HepG2 (cell line): ENCODE measurements at regions not wholly inside any gene's neighbourhood (a gene's known extent, or its start where the extent isn't known, plus 50 kb on each side); places are given as distances from the start of the nearest gene placed in this dataset.

ENCODE experiments used
- ATAC-seq: fragments of 200-7000 bp; cut with Tn5 transposase; 3 replicates; pipeline ENCODE4 v1.9.1; 2020; ENCODE audit warnings: mild to moderate bottlenecking, moderate library complexity
- BruUV-seq: library from RNA; stranded (reverse); fragments of 400-500 nt; replicated peaks from 2 replicates; lab custom pipeline; 2021; lab: Mats Ljungman, UMichigan
- CTCF ChIA-PET: fragments of 300-600 bp; formaldehyde crosslinking; extraction: SDS; loops from one replicate; lab custom pipeline; 2021; ENCODE audit warnings: low total read pairs, inconsistent platforms, low intra/inter-chr PET ratio; lab: Yijun Ruan, JAX
- POLR2A ChIA-PET: fragments of 350-600 bp; sonication (Branson Sonifier 250); formaldehyde crosslinking; loops from one replicate; lab custom pipeline; 2020; ENCODE audit warnings: antibody characterized with exemption, inconsistent platforms; lab: Yijun Ruan, JAX
- DNase-seq: peaks from one replicate; pipeline ENCODE4 v3.0.0-alpha.2; 2015; ENCODE audit warnings: low spot score
- FAIRE-seq: peaks from 3 replicates; lab custom pipeline; 2011; peaks lifted over from hg19 to GRCh38; lab: Jason Lieb, UNC
- H2AFZ ChIP-seq: one replicate; pipeline ENCODE4 v1.6.1; 2011; ENCODE audit warnings: low read length, inconsistent platforms
- H3K27ac ChIP-seq: fragments of 300-600 bp; 3 replicates; pipeline ENCODE4 v1.8.0; 2011; ENCODE audit warnings: mixed run types, mild to moderate bottlenecking, mixed read lengths, low read length, inconsistent platforms; ENCODE audit not compliant: insufficient read depth; ENCODE audit errors: extremely low read length
- H3K27me3 ChIP-seq, 2 experiments: fragments of 200-600 bp in 1 of 2; 2 replicates in 1 of 2; 3 replicates in 1 of 2; pipeline versions ENCODE4 v1.6.0 to v1.8.0; 2011; ENCODE audit warnings: low read length in 2 of 2, mild to moderate bottlenecking in 2 of 2, moderate library complexity in 2 of 2, inconsistent platforms in 1 of 2; ENCODE audit not compliant: insufficient read depth in 2 of 2, control insufficient read depth in 1 of 2
- H3K36me3 ChIP-seq, 2 experiments: fragments of 200-600 bp in 1 of 2; replicated peaks in 1 of 2; 2 replicates in 1 of 2; 3 replicates in 1 of 2; pipeline versions ENCODE4 v1.5.1 to v1.8.0; 2011; ENCODE audit warnings: low read length in 2 of 2, inconsistent platforms in 1 of 2; ENCODE audit not compliant: insufficient read depth in 2 of 2, control insufficient read depth in 1 of 2
- H3K4me1 ChIP-seq: 2 replicates; pipeline ENCODE4 v1.5.1; 2012; ENCODE audit warnings: low read length, inconsistent platforms; ENCODE audit not compliant: insufficient read depth
- H3K4me2 ChIP-seq: 2 replicates; pipeline ENCODE4 v1.6.0; 2011; ENCODE audit warnings: low read depth, low read length, inconsistent platforms
- H3K4me3 ChIP-seq, 3 experiments: fragments of 200-600 bp in 1 of 3; sonication (generic), shearing (Covaris generic) in 1 of 3; replicated peaks in 1 of 3; 2 replicates each; pipeline ENCODE4 v1.5.1; 2011 to 2016; ENCODE audit warnings: low read length in 3 of 3, inconsistent platforms in 2 of 3, low read depth in 2 of 3, mild to moderate bottlenecking in 2 of 3, control low read depth in 1 of 3, mixed read lengths in 1 of 3; ENCODE audit not compliant: insufficient read depth in 1 of 3
- H3K79me2 ChIP-seq: one replicate; pipeline ENCODE4 v1.6.1; 2011; ENCODE audit warnings: low read length, inconsistent platforms; ENCODE audit not compliant: insufficient read depth
- H3K9ac ChIP-seq: 2 replicates; pipeline ENCODE4 v1.6.0; 2011; ENCODE audit warnings: mild to moderate bottlenecking, low read depth, low read length, inconsistent platforms; ENCODE audit not compliant: insufficient read depth
- H3K9me3 ChIP-seq: 2 replicates; pipeline ENCODE4 v1.5.1; 2012; ENCODE audit warnings: mild to moderate bottlenecking, low read length
- H4K20me1 ChIP-seq: 2 replicates; pipeline ENCODE4 v1.6.0; 2011; ENCODE audit warnings: inconsistent platforms, mild to moderate bottlenecking, low read length, moderate library complexity; ENCODE audit not compliant: insufficient read depth
- KLF15 ChIP-seq: sonication (generic); formaldehyde crosslinking; IDR thresholded peaks from 2 replicates; pipeline ENCODE4 v1.8.1; 2023; ENCODE audit warnings: borderline replicate concordance, mild to moderate bottlenecking, inconsistent platforms, missing genetic modification reagents, mixed read lengths
- KLF6 ChIP-seq: IDR thresholded peaks from 2 replicates; pipeline ENCODE4 v1.8.0; 2016; ENCODE audit warnings: missing biosample characterization, missing genetic modification reagents
- PCBP1 ChIP-seq: fragments of 200-400 bp; formaldehyde crosslinking; IDR thresholded peaks from 2 replicates; pipeline ENCODE4 v1.6.1; 2017; ENCODE audit warnings: mild to moderate bottlenecking, low read depth, low read length, borderline replicate concordance
- TBX2 ChIP-seq: sonication (generic); formaldehyde crosslinking; IDR thresholded peaks from 2 replicates; pipeline ENCODE4 v1.5.0; 2020; ENCODE audit warnings: missing genetic modification reagents, mild to moderate bottlenecking, borderline replicate concordance
- TEAD2 ChIP-seq: sonication (generic); formaldehyde crosslinking; IDR thresholded peaks from 2 replicates; pipeline ENCODE4 v1.9.0; 2021; ENCODE audit warnings: missing genetic modification reagents
- TGIF2 ChIP-seq: IDR thresholded peaks from 2 replicates; pipeline ENCODE4 v1.6.1; 2016; ENCODE audit warnings: control low read depth, missing compliant biosample characterization
- YEATS4 ChIP-seq: sonication (generic); formaldehyde crosslinking; IDR thresholded peaks from 2 replicates; pipeline ENCODE4 v1.4.0; 2020; ENCODE audit warnings: missing genetic modification reagents, borderline replicate concordance
- ZNF282 ChIP-seq: fragments of 450-650 bp; IDR thresholded peaks from 2 replicates; pipeline ENCODE4 v1.6.1; 2018; ENCODE audit not compliant: partially characterized antibody
- ZNF549 ChIP-seq: sonication (generic); formaldehyde crosslinking; IDR thresholded peaks from 2 replicates; pipeline ENCODE4 v1.5.0; 2020; ENCODE audit warnings: missing genetic modification reagents
- ZNF629 ChIP-seq: sonication (generic); formaldehyde crosslinking; conservative IDR thresholded peaks from 2 replicates; pipeline ENCODE4 v1.5.0; 2020; ENCODE audit warnings: missing genetic modification reagents
- ZNF644 ChIP-seq: IDR thresholded peaks from 2 replicates; pipeline ENCODE4 v1.6.1; 2016; ENCODE audit warnings: low read depth
- WGBS: methylation state at CpG from one replicate; pipeline ENCODE4 v1.1.6; 2017; ENCODE audit warnings: low lambda C conversion rate; 5-methylcytosine and 5-hydroxymethylcytosine counted together
- in situ Hi-C: cut with HindIII; loops from 2 replicates; pipeline ENCODE4 v1.10.0; 2017; ENCODE audit warnings: low pct_unique_long_range_greater_than_20kb; ENCODE audit not compliant: extremely low pct_ligation_motif_present
- intact Hi-C: fragments of 100-400 bp; cut with micrococcal nuclease; formaldehyde crosslinking; loops from one replicate; pipeline ENCODE4 v1.10.0; 2022; ENCODE audit not compliant: unreplicated experiment
- TF ChIP-seq, protein P1 (sequence below): sonication (generic); formaldehyde crosslinking; IDR thresholded peaks from 2 replicates; pipeline ENCODE4 v1.4.0; 2020; ENCODE audit warnings: missing genetic modification reagents
- TF ChIP-seq, protein P2 (sequence below): sonication (generic); formaldehyde crosslinking; IDR thresholded peaks from 2 replicates; pipeline ENCODE4 v1.4.0; 2020; ENCODE audit warnings: missing genetic modification reagents, borderline replicate concordance
- TF ChIP-seq, protein P3 (sequence below): sonication (generic); formaldehyde crosslinking; IDR thresholded peaks from 2 replicates; pipeline ENCODE4 v1.5.0; 2020; ENCODE audit warnings: mild to moderate bottlenecking, missing genetic modification reagents, moderate library complexity
- TF ChIP-seq, protein P4 (sequence below): IDR thresholded peaks from 2 replicates; pipeline ENCODE4 v1.6.1; 2016; ENCODE audit warnings: low read depth
- TF ChIP-seq, protein P5 (sequence below): sonication (generic); formaldehyde crosslinking; IDR thresholded peaks from 2 replicates; pipeline ENCODE4 v1.5.1; 2020; ENCODE audit warnings: missing genetic modification reagents, mild to moderate bottlenecking, borderline replicate concordance

DNA sequence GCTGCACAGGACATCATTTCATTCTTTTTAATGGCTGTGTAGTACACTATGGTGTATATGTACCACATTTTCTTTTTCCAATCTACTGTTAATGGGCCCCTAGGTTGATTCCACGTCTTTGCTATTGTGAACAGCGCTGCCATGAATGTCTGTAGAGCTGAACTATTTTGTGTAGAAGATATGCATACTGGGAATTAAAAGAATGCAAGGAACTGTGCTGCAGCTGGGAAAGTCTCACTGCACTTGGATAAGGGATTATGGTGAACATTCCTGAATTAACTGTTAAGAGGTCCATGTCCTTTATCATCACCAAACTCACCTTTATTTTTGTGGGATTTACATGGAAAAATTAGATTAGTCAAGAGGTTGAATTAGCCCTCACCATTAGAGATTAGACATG is 224.7 kb downstream of the SNX19 start:
- Histone ChIP-seq H3K9me3 (no peaks in the 10 kb centered on the region), H3K4me1 (no peaks in the 10 kb centered on the region), H3K36me3 (no peaks in the 10 kb centered on the region), H3K27me3 (peaks cover 1 to 3% of the 10 kb centered on the region in 2 experiments; a peak in 2 of 5 replicates), H4K20me1 (no peaks in the 10 kb centered on the region), H3K4me2 (no peak overlapping the region), H3K4me3 (no peak overlapping the region), H3K79me2 (no peaks in the 10 kb centered on the region), H3K27ac (no peak overlapping the region), H2AFZ (no peak overlapping the region), H3K9ac (no peak overlapping the region)
- in situ Hi-C loops (no loop called here), intact Hi-C loops (no loop called here)
- DNase-seq = no peak
- POLR2A ChIA-PET = no interaction called here
- no TSS peak for BruUV-seq
- no peak for FAIRE-seq
- CTCF ChIA-PET = no interaction called here
- no peak for ATAC-seq
- TF ChIP-seq YEATS4 = no peak
- TF ChIP-seq KLF6 (CRISPR knock-in tag) = no peak
- TF ChIP-seq ZNF549 = no peak
- TF ChIP-seq TEAD2 (CRISPR knock-in tag) = no peak
- TF ChIP-seq, protein P1, sequence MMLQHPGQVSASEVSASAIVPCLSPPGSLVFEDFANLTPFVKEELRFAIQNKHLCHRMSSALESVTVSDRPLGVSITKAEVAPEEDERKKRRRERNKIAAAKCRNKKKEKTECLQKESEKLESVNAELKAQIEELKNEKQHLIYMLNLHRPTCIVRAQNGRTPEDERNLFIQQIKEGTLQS (CRISPR knock-in tag) = no peak
- TF ChIP-seq, protein P2, sequence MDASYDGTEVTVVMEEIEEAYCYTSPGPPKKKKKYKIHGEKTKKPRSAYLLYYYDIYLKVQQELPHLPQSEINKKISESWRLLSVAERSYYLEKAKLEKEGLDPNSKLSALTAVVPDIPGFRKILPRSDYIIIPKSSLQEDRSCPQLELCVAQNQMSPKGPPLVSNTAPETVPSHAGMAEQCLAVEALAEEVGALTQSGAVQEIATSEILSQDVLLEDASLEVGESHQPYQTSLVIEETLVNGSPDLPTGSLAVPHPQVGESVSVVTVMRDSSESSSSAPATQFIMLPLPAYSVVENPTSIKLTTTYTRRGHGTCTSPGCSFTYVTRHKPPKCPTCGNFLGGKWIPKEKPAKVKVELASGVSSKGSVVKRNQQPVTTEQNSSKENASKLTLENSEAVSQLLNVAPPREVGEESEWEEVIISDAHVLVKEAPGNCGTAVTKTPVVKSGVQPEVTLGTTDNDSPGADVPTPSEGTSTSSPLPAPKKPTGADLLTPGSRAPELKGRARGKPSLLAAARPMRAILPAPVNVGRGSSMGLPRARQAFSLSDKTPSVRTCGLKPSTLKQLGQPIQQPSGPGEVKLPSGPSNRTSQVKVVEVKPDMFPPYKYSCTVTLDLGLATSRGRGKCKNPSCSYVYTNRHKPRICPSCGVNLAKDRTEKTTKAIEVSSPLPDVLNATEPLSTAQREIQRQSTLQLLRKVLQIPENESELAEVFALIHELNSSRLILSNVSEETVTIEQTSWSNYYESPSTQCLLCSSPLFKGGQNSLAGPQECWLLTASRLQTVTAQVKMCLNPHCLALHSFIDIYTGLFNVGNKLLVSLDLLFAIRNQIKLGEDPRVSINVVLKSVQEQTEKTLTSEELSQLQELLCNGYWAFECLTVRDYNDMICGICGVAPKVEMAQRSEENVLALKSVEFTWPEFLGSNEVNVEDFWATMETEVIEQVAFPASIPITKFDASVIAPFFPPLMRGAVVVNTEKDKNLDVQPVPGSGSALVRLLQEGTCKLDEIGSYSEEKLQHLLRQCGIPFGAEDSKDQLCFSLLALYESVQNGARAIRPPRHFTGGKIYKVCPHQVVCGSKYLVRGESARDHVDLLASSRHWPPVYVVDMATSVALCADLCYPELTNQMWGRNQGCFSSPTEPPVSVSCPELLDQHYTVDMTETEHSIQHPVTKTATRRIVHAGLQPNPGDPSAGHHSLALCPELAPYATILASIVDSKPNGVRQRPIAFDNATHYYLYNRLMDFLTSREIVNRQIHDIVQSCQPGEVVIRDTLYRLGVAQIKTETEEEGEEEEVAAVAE (CRISPR knock-in tag) = no peak
- no peak for TF ChIP-seq KLF15
- TF ChIP-seq, protein P3, sequence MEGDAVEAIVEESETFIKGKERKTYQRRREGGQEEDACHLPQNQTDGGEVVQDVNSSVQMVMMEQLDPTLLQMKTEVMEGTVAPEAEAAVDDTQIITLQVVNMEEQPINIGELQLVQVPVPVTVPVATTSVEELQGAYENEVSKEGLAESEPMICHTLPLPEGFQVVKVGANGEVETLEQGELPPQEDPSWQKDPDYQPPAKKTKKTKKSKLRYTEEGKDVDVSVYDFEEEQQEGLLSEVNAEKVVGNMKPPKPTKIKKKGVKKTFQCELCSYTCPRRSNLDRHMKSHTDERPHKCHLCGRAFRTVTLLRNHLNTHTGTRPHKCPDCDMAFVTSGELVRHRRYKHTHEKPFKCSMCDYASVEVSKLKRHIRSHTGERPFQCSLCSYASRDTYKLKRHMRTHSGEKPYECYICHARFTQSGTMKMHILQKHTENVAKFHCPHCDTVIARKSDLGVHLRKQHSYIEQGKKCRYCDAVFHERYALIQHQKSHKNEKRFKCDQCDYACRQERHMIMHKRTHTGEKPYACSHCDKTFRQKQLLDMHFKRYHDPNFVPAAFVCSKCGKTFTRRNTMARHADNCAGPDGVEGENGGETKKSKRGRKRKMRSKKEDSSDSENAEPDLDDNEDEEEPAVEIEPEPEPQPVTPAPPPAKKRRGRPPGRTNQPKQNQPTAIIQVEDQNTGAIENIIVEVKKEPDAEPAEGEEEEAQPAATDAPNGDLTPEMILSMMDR (CRISPR knock-in tag) = no peak
- no peak for TF ChIP-seq ZNF629 (CRISPR knock-in tag)
- TF ChIP-seq ZNF644 (CRISPR knock-in tag) = no peak
- TF ChIP-seq, protein P4, sequence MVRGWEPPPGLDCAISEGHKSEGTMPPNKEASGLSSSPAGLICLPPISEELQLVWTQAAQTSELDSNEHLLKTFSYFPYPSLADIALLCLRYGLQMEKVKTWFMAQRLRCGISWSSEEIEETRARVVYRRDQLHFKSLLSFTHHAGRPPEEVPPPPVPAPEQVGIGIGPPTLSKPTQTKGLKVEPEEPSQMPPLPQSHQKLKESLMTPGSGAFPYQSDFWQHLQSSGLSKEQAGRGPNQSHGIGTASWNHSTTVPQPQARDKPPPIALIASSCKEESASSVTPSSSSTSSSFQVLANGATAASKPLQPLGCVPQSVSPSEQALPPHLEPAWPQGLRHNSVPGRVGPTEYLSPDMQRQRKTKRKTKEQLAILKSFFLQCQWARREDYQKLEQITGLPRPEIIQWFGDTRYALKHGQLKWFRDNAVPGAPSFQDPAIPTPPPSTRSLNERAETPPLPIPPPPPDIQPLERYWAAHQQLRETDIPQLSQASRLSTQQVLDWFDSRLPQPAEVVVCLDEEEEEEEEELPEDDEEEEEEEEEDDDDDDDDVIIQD = no peak
- TF ChIP-seq TGIF2 (CRISPR knock-in tag) = no peak
- TF ChIP-seq TBX2 (CRISPR knock-in tag) = no peak
- no peak for TF ChIP-seq PCBP1
- TF ChIP-seq ZNF282 = no peak
- TF ChIP-seq, protein P5, sequence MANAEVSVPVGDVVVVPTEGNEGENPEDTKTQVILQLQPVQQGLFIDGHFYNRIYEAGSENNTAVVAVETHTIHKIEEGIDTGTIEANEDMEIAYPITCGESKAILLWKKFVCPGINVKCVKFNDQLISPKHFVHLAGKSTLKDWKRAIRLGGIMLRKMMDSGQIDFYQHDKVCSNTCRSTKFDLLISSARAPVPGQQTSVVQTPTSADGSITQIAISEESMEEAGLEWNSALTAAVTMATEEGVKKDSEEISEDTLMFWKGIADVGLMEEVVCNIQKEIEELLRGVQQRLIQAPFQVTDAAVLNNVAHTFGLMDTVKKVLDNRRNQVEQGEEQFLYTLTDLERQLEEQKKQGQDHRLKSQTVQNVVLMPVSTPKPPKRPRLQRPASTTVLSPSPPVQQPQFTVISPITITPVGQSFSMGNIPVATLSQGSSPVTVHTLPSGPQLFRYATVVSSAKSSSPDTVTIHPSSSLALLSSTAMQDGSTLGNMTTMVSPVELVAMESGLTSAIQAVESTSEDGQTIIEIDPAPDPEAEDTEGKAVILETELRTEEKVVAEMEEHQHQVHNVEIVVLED (CRISPR knock-in tag) = no peak
- 21% methylated on average over 2 of the region's 2 CpGs for WGBS
